ENCODE measurements at regions not wholly inside any gene's neighbourhood (a gene's known extent, or its start where the extent isn't known, plus 50 kb on each side); places are given as distances from the start of the nearest gene placed in this dataset.

GRCh38 chr1:200478945-200479558 is 69.2 kb upstream of the ZNF281 start:
- H3K4me3 Mint-ChIP-seq = no peak overlapping the region
- H3K9me3 Mint-ChIP-seq = no peaks in the 10 kb centered on the region
- peaks cover 24% of the 10 kb centered on the region for H3K4me1 Mint-ChIP-seq
- no peak for DNase-seq
- CTCF ChIA-PET = interaction anchor here (1.1 kb wide), 1 partner anchor 15 kb away, joined by 3 read pairs; no protein-coding TSS in a partner anchor
- no peak overlapping the region for H3K27ac Mint-ChIP-seq
- POLR2A ChIA-PET = no interaction called here
- no peaks in the 10 kb centered on the region for H3K36me3 Mint-ChIP-seq (ENCODE audit: low read depth)
- peaks cover 33% of the 10 kb centered on the region for H3K27me3 Mint-ChIP-seq

- POLR2A ChIA-PET = no interaction called here
- H3K27ac Mint-ChIP-seq = no peak overlapping the region
- H3K4me3 Mint-ChIP-seq = no peak overlapping the region
- peaks cover 24% of the 10 kb centered on the region for H3K4me1 Mint-ChIP-seq
- peaks cover 36% of the 10 kb centered on the region for H3K27me3 Mint-ChIP-seq
- H3K9me3 Mint-ChIP-seq = no peaks in the 10 kb centered on the region
- CTCF ChIA-PET = interaction anchor here (1.1 kb wide), 1 partner anchor 14 kb away, joined by 3 read pairs; no protein-coding TSS in a partner anchor
- no peak for DNase-seq
- H3K36me3 Mint-ChIP-seq (ENCODE audit: low read depth) = no peaks in the 10 kb centered on the region
These were observed 68.4 kb upstream of the ZNF281 start for GRCh38 chr1:200478239-200478623.

GRCh38 chr1:200474633-200475032 is 64.8 kb upstream of the ZNF281 start:
- ChIA-PET POLR2A (interaction anchor here (1.1 to 4.9 kb wide), 2 partner anchors 9 to 65 kb away, joined by 5 to 23 read pairs; partner anchors contain the start of gene ZNF281), CTCF (no interaction called here)
- Mint-ChIP-seq H3K27me3 (peaks cover 23% of the 10 kb centered on the region), H3K4me1 (peaks cover 30% of the 10 kb centered on the region), H3K36me3 (ENCODE audit: low read depth) (no peaks in the 10 kb centered on the region), H3K27ac (no peak overlapping the region), H3K9me3 (no peaks in the 10 kb centered on the region), H3K4me3 (no peak overlapping the region)
- no peak for DNase-seq

GRCh38 chr1:200473698-200474371 is 64.0 kb upstream of the ZNF281 start:
- H3K4me1 Mint-ChIP-seq = peaks cover 30% of the 10 kb centered on the region
- ChIA-PET CTCF (no interaction called here), POLR2A (interaction anchor here (1.1 to 4.9 kb wide), 3 partner anchors 10 to 168 kb away, joined by 3 to 23 read pairs (median 5); partner anchors contain the start of gene ZNF281)
- H3K27ac Mint-ChIP-seq = peak overlapping the region; percentile 72
- peak; percentile 44 for DNase-seq
- peaks cover 18% of the 10 kb centered on the region for H3K27me3 Mint-ChIP-seq
- H3K4me3 Mint-ChIP-seq = peak overlapping the region; percentile 56
- no peaks in the 10 kb centered on the region for H3K9me3 Mint-ChIP-seq
- no peaks in the 10 kb centered on the region for H3K36me3 Mint-ChIP-seq (ENCODE audit: low read depth)

GRCh38 chr1:200471739-200472138 is 61.9 kb upstream of the ZNF281 start:
- no peaks in the 10 kb centered on the region for H3K9me3 Mint-ChIP-seq
- H3K36me3 Mint-ChIP-seq (ENCODE audit: low read depth) = no peaks in the 10 kb centered on the region
- ChIA-PET POLR2A (interaction anchor here (4.9 kb wide), 1 partner anchor 12 kb away, joined by 23 read pairs; no protein-coding TSS in a partner anchor), CTCF (no interaction called here)
- H3K27ac Mint-ChIP-seq = no peak overlapping the region
- peaks cover 26% of the 10 kb centered on the region for H3K27me3 Mint-ChIP-seq
- peaks cover 28% of the 10 kb centered on the region for H3K4me1 Mint-ChIP-seq
- no peak for DNase-seq
- no peak overlapping the region for H3K4me3 Mint-ChIP-seq

- Mint-ChIP-seq H3K27me3 (peaks cover 20% of the 10 kb centered on the region), H3K27ac (no peak overlapping the region), H3K9me3 (no peaks in the 10 kb centered on the region), H3K4me1 (peaks cover 18% of the 10 kb centered on the region), H3K4me3 (no peak overlapping the region), H3K36me3 (ENCODE audit: low read depth) (no peaks in the 10 kb centered on the region)
- POLR2A ChIA-PET = no interaction called here
- DNase-seq = no peak
- CTCF ChIA-PET = interaction anchor here (0.9 kb wide), 1 partner anchor 20 kb away, joined by 3 read pairs; no protein-coding TSS in a partner anchor
These were observed 58.6 kb upstream of the ZNF281 start for GRCh38 chr1:200468264-200469001.

- CTCF ChIA-PET = interaction anchor here (0.9 kb wide), 1 partner anchor 13 kb away, joined by 3 read pairs; no protein-coding TSS in a partner anchor
- no peak for DNase-seq
These were observed 55.1 kb upstream of the ZNF281 start for GRCh38 chr1:200464784-200465400.

More at GRCh38 chr1:200464784-200465400, 55.1 kb upstream of the ZNF281 start:
- Mint-ChIP-seq H3K27me3 (peaks cover 20% of the 10 kb centered on the region), H3K9me3 (no peaks in the 10 kb centered on the region), H3K4me3 (no peak overlapping the region), H3K27ac (no peak overlapping the region), H3K4me1 (no peaks in the 10 kb centered on the region), H3K36me3 (ENCODE audit: low read depth) (no peaks in the 10 kb centered on the region)
- POLR2A ChIA-PET = no interaction called here
